ENCODE measurements at regions not wholly inside any gene's neighbourhood (a gene's known extent, or its start where the extent isn't known, plus 50 kb on each side); places are given as distances from the start of the nearest gene placed in this dataset.

DNA sequence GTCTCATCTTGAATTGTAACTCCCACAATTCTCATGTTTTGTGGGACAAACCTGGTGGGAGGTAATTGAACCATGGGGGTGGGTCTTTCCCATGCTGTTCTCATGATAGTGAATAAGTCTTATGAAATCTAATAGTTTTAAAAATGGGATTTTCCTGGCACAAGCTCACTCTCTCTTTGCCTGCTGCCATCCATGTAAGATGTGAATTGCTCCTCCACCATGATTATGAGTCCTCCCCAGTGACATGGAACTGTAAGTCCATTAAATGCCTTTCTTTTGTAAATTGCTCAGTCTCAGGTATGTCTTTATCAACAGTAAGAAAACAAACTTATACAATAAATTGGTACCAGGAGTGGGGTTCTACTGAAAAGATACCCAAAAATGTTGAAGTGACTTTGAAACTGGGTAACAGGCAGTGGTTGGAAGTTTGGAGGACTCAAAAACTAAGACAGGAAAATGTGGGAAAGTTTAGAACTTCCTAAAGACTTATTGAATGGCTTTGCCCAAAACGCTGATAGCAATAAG, 601.4 kb downstream of the ZEB2 start:
- DNase-seq (ENCODE audit: low read depth), result no peak

DNA sequence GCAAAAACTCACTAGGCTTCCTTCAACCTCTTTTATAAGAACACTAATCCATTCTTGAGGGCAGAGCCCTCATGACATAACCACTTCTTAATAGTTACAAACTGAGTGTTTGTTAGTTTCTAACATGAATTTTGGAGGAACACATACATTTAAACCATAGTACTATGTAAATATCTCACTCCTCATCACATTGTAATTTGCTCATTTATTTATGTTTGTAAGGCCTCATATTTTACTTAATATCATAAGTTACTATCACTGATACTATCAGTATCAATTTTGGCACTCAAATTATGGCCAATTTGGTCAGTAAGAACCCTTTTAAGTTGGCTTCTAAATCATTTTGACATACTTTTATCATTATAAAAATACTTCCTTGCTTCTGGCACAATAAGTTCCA, 603.1 kb downstream of the ZEB2 start:
- no peak for DNase-seq (ENCODE audit: low read depth)

GRCh38 chr2:143909577-143910353, 610.2 kb downstream of the ZEB2 start:
- no peak for DNase-seq (ENCODE audit: low read depth)

DNA sequence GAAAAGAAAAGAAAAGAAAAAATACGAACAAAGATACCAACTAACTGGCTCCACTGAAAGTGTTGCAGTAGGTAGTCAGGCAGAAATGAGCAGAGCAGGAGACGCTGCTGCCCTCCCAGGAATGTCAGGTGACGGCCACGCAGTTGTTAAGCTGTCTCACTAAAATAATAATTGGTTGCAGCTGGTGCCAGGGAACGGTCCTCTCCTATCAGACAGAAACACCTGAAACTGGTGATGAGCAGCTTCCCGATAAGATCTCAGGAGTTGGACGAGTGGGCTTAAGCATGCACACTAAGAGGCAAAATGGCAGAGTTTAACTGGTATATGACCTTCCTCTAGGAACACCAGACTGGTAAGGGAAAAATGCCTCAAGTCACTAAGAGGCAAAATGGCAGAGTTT, 611.1 kb downstream of the ZEB2 start:
- DNase-seq (ENCODE audit: low read depth), result no peak

GRCh38 chr2:143907801-143908200, 612.1 kb downstream of the ZEB2 start:
- DNase-seq (ENCODE audit: low read depth), result no peak

DNA sequence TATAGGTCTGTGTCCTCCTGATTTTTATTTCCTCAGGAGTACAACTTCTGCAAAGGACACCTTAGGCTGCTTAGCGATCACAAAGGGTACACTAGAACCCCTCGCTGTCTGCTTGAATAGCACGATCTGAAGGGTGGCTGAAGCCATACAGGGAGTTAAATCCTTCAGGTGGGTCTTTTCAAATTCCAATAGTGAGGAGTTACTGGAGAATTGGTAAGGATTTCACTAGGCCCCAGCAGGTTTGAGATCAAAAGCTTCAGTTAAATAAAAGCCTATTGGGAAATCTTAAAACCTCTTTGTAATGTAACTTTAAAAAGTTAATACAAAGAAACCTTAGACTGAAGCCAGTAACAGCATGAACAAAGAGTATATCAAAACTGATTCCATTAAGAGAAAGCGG, 613.1 kb downstream of the ZEB2 start:
- no peak for DNase-seq (ENCODE audit: low read depth)

GRCh38 chr2:143905587-143905986, 614.3 kb downstream of the ZEB2 start:
- DNase-seq (ENCODE audit: low read depth), result no peak

DNA sequence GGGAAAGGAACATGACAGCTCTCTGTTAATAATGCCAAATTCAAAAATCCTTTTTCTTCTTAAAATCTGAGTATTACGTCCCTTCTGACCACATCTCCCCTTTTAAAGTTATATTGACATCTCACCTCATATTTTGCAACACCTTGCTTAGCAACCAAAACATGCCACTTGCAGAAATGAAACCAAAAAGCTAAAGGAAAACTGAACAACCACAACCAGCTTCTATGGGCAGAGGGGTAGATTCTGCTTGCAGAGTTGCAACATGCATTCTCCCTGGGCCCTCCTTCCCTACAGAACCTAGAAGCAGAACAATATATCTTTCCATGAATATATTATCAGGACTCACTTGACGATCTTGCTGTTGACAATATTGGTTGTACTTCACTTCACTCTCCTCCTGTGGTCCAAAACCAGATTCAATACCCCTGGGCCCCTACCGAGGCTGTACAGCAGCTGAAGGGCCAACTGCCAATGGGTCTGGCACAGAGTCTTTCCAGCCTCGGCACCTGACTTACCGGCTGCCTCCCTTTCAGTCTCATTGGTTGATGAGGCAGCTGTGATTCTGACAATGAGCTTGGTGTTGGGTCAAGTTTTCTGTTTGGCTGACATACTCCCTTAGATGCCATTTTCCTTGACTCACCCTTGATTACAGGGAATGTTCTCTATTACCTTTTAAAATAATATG, 616.6 kb downstream of the ZEB2 start:
- no peak for DNase-seq (ENCODE audit: low read depth)

DNA sequence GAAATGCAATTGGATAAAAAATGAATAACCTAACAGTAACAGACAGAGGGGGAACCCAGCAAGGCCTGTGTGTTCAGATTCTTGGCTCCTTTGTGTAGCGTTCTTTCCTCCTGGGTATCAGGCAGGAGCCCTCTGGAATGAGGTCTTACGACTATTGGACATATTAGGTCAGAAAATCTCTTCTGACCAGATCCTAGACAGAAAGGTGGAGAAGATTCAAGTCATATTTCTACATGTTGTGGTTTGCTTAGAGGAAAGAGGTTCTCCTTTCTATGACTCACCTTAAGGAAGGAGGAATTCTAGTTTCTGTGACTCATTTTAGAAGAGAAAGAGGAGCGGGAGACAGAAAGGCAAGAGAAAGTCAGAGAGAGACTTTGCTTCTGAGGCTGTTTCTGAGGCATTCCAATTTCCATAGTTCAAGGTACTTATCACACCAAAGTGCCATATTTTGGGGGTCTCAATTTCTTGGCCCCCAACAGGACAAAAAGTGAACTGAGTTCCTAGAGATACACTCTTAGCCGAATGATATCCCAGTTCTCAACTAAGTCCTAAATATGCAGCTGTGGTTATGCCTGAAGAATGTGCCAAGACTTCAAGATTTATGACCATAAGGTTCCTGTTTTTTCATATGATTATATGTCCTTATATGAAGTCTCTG, 618.6 kb downstream of the ZEB2 start:
- DNase-seq (ENCODE audit: low read depth), result no peak

DNA sequence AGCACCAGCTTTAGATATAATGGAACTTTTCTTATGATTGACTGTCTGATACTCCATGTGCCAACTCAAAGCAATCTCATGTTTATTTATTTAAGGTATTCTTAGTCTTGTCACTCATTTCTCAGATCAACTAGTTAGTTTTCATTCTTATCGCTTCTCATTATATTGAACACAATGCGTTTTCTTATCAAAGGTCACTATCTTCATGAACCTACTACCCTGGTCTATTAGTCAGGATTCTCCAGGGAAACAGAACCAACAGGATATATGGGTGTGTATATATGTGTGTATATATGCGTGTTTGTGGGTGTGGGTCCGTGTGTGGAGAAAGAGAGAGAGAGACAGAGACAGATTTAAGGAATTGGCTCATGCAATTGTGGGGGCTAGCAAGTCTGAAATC, 619.9 kb downstream of the ZEB2 start:
- DNase-seq (ENCODE audit: low read depth), result no peak

GRCh38 chr2:143893371-143893770, 626.5 kb downstream of the ZEB2 start:
- no peak for DNase-seq (ENCODE audit: low read depth)

DNA sequence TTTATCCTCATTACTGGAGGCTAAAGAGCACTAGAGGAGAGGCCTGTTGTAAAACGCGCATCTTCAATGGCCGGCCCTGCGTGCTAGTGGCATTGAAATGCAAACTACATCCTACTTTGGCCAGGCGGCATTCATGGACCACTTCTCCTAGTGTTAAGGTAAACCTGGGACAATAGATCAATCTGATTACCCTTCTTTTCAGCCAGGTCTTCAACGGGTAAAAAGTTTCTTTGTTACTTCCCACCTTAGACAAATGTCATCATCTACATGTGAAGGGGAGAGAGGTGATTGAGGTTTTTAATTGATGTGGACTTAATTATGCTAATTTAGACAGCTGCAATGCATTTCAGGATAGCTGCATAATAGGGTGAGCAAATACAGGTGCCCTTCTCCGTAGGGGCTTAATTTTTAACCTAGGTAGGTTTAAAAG, 628.0 kb downstream of the ZEB2 start:
- no peak for DNase-seq (ENCODE audit: low read depth)

DNA sequence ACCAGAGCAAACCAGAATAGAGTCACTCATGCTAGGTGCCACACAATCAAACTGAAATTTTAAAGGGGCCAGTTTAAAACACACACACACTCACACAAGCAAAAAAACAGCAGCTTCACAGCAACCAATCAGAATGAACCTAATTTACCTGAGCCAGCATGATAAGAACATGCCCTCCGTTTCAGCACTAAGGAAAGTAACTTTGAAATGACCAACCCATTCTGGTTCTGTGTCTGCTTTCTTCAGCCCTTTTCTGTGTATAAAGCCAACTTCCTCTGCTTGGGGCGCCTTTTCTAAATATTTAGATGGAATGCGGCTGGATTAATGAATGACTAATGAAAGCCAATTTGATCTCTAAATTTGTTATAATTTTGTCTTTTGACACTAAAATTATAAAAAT, 629.1 kb downstream of the ZEB2 start:
- DNase-seq (ENCODE audit: low read depth), result no peak

- no peak for DNase-seq (ENCODE audit: low read depth)
These were observed 630.7 kb downstream of the ZEB2 start for GRCh38 chr2:143889216-143889615.

- DNase-seq (ENCODE audit: low read depth), result no peak
These were observed 634.5 kb downstream of the ZEB2 start for GRCh38 chr2:143885461-143885860.

- no peak for DNase-seq (ENCODE audit: low read depth)
These were observed 638.7 kb downstream of the ZEB2 start for GRCh38 chr2:143881246-143881645.

DNA sequence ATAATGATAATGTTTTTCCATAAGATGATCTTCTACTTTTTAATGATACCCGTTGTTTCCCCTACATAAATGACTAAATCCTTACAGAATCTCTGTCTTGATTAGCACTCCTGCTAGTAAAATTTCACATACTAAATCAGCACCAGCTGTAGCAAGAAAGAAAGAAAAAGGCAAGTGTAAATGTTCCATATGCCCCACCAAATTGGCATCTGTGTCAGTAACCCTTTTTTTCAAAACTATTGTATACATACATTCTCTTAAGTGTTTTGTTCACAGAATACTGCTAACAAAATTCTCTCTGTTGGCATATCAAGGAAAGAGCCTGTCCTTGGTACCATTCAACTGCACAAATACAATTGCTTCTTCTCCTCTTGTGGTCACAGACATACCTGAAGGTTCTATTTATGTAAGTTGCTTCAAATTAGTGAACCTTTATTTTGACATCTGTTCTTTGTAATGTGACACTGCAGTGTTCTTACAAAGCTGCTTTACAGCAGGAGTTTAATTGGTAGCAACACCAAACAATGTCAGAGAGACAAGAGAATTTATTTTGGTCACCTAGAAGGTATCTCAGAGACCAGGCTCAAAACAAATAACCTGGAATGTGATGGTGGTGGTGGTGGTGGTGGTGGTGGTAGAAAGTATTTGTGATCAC, 641.9 kb downstream of the ZEB2 start:
- DNase-seq (ENCODE audit: low read depth), result no peak

DNA sequence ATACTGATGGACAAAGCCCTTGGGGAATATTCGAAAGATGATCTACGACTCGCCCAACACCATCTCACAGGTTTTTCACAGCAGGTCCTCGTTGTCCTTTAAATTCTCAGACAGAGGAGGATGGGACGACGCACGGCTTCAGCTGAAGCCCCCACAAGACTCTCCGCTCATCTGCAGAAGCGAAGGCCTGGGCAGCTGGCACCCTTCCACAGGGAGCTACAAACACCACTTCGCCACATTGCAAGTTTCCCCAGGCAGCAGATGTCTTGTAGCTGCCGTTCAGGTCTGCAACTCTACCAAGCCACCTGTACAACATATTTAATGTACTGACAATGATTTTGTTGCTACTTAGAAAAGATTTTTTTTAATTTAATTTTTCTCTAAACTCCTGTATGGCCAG, 642.9 kb downstream of the ZEB2 start:
- no peak for DNase-seq (ENCODE audit: low read depth)

GRCh38 chr2:143875295-143876233, 644.4 kb downstream of the ZEB2 start:
- DNase-seq (ENCODE audit: low read depth), result no peak

DNA sequence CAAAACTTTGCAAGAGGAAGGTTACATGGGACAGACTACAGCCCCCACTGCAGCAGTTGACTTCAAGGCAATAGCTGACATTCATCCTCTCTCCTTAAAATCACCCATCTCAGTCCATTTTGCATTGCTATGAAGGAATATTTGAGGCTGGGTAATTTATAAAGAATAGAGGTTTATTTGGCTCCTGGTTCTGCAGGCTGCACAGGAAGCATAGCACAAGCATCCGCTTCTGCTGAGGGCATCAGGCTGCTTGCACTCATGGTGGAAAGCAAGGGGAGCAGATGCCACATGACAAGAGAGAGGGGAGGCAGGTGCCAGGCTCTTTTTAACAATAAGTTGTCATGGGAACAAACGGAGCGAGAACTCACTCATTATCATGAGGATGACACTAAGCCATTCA, 646.0 kb downstream of the ZEB2 start:
- DNase-seq (ENCODE audit: low read depth), result no peak

DNA sequence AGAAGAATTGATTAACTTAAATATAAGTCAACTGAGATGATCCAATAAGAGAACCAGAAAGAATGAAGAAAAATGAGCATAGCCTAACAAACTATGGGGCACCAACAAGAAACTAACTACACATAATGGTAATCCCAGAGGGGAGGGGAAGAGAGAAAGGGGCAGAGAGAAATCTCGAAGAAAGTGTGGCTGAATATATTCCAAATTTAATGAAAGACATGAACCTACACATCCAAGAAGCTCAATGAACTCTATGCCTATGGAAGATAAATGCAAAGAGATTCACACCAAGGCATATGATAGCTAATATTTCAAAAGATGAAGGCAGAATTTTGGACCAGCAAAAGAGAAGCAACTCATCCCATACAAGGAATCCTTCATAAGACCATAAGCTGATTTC, 649.2 kb downstream of the ZEB2 start:
- DNase-seq (ENCODE audit: low read depth), result no peak
